ENCODE measurements at regions not wholly inside any gene's neighbourhood (a gene's known extent, or its start where the extent isn't known, plus 50 kb on each side); places are given as distances from the start of the nearest gene placed in this dataset.
"Not testable (repeated sequence)": the region's sequence is repeated elsewhere in the genome, so short reads cannot be mapped to it uniquely, and the experiment has no call there.

DNA sequence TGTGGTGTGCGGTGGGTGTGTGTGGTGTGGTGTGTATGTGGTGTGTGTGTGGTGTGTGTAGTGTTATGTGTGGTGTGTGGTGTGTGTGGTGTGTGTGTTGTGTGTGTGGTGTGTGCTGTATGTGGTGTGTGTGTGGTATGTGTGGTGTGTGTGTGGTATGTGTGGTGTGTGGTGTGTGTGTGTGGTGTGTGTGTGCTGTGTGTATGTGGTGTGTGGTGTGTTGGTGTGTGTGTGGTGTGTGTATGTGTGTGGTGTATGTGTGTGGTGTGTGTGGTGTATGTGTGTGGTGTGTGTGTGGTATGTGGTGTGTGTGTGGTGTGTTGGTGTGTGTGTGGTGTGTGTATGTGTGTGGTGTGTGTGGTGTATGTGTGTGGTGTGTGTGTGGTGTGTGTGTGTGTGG lies 144.3 kb downstream of the HSD17B3 start:
- DNase-seq (ENCODE audit: low read depth in 1 of 2, low spot score in 1 of 2) = no peak

DNA sequence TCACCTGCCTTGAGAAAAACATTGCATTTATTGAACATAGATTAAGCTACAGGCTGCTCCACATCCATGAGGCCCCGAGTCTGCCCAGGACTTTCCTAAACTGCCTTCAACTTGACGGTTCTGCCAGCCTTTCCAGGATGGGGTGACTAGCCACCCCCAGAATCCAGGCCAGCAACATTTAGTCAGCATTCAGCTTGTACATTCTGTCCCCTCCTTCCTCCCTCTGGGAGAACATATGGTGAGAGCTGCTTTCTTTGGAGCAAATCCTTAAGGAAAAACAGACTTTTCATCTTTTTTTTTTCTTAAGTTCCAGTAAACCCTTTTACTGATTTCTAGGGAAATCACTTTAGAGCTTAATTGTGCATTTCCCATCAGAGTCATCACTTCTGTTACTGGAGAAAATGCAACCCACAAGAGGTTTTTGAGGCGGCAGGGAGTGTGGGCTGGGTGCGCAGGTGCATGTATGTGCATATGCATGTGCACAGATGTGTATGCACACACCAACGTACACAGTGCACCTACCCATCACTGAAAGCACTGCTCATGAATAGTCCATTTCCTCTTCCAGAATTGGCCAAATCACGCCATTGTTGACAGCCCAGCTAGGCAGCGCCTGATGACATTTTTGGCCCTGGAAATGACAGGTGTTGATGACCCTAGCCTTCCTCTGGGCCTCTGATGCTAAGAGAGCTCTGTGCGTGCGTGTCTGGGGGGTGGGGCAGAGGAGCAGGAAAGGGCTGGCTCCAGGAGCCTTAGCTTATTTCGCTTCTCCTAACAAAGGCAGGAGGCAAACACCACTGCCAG lies 145.6 kb downstream of the HSD17B3 start:
- DNase-seq (ENCODE audit: low read depth in 1 of 2, low spot score in 1 of 2) = no peak

DNA sequence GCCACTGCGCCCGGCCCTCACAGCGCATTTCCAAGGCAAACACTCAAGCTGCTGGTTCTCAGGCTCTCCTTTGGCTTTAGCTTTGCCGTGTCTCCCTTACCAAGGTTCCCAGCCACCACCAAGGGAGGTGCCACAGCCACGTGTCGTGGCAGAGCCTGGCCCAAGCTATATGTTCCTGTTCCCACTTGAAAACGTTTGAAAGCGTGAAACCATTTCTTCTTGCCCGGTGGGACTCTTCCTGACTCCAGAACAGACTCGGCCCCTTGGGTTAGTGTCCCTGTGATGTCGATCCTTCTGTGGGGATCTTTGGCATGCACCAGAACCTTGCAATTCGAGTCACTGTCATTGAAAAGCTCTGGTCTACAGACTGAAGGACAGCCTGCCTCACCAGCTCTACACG lies 147.9 kb downstream of the HSD17B3 start:
- DNase-seq (ENCODE audit: low read depth in 1 of 2, low spot score in 1 of 2) = no peak

GRCh38 chr9:96152550-96152949 lies 149.4 kb downstream of the HSD17B3 start:
- DNase-seq (ENCODE audit: low read depth in 1 of 2, low spot score in 1 of 2) = no peak

DNA sequence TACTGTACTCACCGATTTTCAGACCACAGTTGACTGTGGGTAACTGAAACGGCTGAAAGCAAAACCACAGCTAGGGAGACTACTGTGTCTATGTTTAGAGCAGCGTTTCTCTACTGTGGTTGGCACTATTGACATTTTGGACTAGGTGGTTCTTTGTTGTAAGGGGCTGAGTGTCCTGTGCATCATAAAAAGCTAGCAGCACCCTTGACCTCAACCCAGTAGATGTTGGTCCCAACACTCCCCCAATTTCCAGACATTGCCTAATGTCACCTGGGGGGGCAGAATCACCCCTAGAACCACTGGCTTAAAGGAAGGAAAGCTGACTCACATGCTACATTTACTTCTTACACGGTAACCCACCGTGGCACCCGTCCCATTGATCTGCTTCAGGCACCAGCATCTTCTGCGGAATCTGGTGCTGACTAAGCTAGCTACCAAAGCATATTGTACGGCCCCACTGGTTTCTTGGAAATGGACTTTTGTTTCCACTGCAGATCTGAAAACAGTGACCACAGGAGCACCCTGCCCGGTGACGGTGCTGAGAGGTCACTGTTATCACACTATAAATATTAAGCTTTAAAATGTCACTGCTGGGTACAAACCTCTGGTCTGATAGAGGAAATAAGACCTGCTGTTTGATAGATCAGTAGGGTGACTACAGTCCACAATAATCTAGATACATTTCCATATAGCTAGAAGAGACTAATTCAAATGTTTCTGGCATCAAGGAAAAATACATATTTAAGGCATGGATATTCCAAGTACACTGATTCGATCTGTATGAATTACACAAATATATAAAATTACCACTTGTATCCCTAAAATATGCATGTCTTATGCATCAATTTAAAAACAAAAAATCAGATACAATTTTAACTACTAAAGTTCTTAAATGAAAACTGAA lies 151.4 kb downstream of the HSD17B3 start:
- peak; percentile 11 to 32 for DNase-seq (ENCODE audit: low read depth in 1 of 2, low spot score in 1 of 2)

DNA sequence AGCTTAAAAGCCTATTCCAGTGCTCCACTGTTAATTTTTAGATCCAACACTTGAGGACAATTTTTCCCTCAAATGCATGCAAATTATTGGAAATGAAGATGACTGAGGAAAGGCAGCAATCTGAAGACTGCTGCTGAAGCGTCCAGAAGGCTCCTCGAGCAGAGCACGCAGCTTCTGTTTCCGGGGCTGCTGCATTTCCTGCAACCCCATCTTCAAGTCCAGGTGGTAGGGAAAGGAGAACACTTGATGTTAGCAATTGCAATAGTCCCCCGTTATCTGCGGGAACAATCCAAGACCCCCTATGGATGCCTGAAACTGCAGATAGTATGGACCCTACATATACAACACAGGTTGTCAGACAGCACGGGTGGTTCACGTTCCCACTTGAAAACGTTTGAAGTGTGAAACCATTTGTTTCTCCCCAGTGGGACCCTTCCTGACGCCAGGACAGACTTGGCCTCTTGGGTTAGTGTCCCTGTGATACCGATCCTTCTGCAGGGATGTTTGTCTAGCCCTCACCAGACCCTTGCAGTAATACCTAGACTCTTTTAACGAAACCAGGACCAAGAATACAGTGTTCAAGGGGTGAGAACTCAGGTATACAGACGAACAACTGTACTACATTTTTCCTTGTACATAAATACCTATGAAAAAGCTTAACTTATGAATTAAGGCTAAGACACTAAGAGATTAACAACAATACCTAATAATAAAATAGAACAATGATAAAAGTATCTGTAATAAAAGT lies 152.3 kb downstream of the HSD17B3 start:
- no peak for DNase-seq (ENCODE audit: low read depth in 1 of 2, low spot score in 1 of 2)

- no peak for DNase-seq (ENCODE audit: low read depth in 1 of 2, low spot score in 1 of 2)
These were observed 153.1 kb downstream of the HSD17B3 start for GRCh38 chr9:96148634-96149532.

- not testable (repeated sequence) for DNase-seq (ENCODE audit: low read depth in 1 of 2, low spot score in 1 of 2)
These were observed 154.9 kb downstream of the HSD17B3 start for GRCh38 chr9:96147029-96147428.

- no peak for DNase-seq (ENCODE audit: low read depth in 1 of 2, low spot score in 1 of 2)
These were observed 160.3 kb downstream of the HSD17B3 start for GRCh38 chr9:96141666-96142065.

DNA sequence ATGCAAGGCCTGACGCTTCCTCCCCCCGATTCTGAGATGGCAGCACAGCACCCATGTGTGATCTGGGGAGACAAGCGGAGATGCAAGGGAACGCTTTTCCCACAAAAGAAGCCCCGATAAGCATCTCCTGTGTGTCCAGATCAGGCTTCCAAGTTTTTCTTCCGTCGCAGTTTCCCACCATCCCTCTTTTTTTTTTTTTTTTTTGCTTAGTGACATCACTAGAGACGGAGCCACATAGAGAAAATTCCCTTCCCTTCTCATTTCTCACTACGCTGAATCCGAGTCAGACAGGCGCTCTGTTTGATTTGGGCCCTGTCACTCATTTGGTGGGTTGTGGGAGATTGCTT lies 160.9 kb downstream of the HSD17B3 start:
- no peak for DNase-seq (ENCODE audit: low read depth in 1 of 2, low spot score in 1 of 2)

DNA sequence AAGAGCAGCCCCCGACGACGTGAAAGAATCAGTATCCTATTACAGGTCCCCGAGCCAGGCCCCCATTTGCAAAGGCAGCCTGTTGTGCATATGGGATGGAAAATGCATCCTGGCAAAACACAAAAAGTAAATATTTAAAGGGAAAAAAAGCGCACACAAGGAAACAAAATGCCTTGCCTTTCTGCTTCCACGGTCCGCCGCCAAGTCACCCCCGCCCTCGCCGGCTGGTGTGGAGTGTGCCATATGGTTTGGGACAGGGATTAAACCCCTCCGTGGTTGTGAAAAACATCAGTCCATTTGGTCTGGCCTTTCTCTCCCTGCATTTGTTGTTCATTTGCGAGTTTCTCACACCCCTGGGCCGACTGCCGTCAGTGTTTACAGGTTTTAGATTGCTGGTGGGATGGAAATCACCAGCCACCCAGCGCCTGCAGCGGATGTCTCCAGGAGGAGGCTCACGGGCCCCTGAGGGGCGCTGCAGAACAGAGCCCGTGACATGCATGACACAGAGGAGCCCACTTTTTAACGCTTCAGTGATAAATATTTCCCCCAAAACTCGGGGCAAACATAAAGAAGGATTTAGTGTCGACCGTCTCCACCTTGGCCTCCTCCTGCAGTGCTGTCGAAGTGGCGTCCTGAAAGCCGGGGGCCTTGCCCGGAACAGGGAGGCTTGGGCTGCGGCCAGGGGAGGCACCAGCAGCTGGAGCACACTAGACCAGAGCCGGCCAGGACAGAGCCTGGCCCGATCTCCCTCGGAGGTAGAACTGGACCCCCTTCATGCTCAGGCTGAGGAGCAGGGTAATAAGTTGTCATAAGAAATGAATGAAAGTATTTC lies 161.5 kb downstream of the HSD17B3 start:
- no peak for DNase-seq (ENCODE audit: low read depth in 1 of 2, low spot score in 1 of 2)

GRCh38 chr9:96139592-96140295 lies 162.2 kb downstream of the HSD17B3 start:
- no peak for DNase-seq (ENCODE audit: low read depth in 1 of 2, low spot score in 1 of 2)

DNA sequence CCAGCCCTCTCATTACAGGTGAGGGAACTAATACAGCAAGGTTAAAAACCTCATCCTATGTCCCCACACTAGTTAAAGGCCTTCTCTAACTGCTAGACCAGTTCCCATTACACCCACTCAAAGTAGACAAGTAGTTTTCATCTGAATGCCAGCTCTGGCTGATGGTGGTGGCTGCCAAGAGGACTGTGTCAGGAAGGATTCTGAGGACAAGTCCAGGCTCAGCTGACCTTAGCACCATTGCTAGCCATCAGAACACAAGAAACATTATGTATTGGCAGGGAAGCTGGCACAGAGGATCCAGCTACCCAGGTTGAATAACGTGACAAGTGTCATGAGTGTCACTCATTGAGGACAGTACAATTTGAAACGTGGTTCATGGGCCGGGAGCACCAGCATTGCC lies 163.4 kb downstream of the HSD17B3 start:
- no peak for DNase-seq (ENCODE audit: low read depth in 1 of 2, low spot score in 1 of 2)

- DNase-seq (ENCODE audit: low read depth in 1 of 2, low spot score in 1 of 2) = no peak
These were observed 164.1 kb downstream of the HSD17B3 start for GRCh38 chr9:96137671-96138429.

DNA sequence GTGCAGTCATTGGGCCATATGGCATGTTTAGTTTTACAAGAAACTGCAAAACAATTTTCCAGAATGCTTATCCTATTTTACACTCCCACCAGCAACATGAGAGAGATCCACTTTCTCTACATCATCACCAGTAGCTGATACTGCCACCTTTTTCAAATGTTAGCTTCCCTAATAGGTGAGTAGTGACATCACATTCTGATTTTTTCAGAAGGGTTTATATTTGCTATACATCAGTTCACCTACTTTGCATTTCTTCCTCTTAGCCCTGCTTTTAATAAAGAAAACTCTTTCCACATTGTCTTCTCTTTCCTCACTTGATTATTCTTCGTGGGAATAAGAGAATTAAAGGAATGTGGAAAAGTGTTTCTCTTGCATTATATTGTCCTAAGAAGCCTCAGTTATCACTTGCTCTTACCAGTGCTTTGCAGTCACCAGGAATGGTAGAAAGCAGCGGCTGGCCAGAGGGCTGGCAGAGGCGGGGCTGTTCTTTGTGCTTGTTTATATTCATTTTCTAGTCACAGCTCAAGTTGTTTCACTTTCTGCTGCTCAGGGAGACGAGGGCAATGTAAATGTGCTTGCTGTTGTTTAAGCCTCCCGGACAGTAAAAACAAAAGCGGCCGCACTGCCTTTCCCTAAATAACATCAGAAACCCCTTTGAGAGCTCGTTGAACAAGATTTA lies 164.8 kb downstream of the HSD17B3 start:
- no peak for DNase-seq (ENCODE audit: low read depth in 1 of 2, low spot score in 1 of 2)

DNA sequence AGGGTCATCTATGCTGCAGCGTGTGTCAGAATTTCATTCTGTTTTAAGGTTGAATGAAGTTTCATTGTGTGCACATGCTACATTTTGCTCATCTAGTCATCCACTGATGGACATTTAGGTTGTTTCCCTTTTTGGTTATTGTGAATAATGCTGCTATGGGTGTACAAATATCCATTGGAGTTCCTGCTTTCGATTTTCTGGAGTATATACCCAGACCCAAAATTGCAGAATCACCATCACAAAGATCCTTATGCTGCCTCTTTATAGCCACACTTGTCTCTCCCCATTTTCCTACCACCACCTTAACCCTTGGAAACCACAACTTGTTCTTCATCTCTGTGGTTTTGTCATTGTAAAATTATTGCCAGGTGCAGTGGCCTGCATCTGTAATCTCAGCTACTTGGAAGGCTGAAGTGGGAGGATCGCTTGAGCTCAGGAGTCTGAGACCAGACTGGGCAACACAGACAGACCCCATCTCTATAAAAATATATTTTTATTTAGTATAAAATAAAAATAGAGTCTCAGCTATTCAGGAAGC lies 166.2 kb downstream of the HSD17B3 start:
- no peak for DNase-seq (ENCODE audit: low read depth in 1 of 2, low spot score in 1 of 2)

DNA sequence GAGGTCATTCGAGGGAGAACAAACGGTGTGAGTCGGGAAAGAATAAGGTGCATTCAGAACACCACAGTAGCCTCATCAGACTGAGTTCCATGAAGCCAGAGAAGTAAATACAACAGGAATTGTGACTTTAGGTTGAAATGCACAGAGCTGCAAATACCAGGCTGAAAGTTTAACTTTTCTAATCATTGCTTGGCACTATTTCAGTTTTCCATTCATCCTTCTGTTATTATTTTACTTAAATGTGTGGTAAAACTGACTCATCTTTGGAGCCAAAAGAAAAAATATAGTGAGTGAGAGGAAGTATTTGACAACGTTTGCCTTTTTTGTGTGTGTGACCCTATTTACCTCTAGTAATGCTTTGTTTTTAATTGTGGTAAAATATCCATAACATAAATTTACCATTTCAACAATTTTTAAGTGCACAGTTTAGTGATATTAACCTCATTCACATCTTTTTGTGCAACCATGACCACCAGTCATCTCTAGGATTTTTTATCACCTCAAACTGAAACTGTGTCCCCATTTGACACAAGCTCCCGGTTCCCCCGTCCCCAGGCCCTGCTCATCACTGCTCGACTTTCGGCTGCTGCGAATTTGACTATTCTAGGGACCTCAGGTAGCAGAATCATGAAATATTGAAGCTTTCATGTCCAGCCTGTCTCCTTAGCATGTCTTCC lies 166.8 kb downstream of the HSD17B3 start:
- no peak for DNase-seq (ENCODE audit: low read depth in 1 of 2, low spot score in 1 of 2)
